G401.6 (cell line): ENCODE measurements at regions not wholly inside any gene's neighbourhood (a gene's known extent, or its start where the extent isn't known, plus 50 kb on each side); places are given as distances from the start of the nearest gene placed in this dataset.

Experiments used
- FAIRE-seq: peaks from 2 replicates; lab custom pipeline; 2012; peaks lifted over from hg19 to GRCh38; lab: Jason Lieb, UNC

- no peak for FAIRE-seq
Observed at GRCh38 chr6:8570256-8570920, 135.0 kb upstream of the SLC35B3 start.

DNA sequence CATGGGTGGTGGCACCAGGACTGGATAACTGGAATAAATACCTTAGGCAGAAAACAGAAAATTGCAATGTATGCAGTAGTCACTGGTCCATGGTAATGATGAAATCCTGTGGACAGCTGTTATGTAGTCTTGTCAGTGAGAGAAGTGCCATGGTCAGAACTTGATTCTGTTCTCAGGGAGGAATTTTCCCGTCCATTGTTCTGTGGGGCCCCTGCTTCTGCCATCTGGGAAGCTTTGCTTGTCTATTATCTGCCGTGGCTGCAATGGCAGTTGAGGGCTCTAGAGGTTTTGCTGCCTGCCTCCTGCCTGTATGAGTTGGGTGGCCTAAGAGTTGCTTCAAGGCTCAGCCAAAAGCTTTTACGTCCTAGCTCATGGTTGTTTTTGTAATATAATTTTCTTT is 126.8 kb upstream of the SLC35B3 start:
- FAIRE-seq: no peak

DNA sequence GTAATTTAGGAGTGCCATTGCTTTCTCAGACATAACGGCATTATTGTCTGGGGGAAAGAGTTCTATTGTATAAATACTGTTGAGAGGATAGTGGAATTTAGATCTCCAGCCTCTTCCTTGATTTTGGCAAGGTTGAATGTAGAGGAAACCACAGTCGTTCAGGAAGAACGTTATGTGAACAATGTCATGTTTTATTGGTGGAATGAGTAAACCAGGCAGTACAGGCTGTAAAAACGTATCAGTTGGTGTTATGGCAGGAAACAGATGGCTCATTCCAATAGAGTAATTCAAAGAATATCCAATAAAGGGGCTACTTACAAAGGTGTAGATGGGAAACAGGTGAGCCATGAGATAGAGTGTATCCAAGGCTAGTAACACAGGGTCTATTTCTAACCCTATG is 123.6 kb upstream of the SLC35B3 start:
- no peak for FAIRE-seq

DNA sequence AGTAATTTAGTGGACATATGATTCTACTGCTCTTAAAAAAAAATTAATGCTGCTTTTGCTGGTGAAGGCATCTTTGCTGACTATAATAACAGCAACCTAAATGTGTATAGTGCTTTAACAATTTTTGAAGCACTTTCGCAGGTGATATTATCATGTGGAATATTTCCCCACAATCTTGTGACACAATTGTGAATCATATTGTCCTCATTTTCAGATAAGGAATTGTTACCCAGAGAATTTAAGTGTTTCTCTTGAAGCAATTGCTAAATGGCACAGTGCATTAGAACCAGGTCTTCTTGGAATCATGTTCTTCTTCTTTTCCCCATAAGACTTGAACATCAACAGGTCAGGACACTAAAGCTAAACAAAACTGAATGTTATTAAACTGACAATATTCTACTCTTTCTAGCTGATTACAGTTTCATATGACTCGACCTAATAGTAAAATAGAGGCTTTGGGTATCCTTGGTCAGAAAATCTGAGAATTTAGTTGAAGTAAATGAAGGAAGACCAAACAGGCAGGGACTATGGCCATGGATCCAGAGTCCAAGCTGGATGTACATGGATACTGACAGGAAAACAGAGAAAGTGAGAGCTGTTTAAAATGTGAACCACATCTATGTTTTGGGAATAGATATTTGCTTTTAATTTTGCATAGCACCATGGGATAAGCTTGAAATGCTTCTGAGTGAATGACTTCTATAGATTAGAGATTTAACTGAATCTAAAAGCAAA is 121.8 kb upstream of the SLC35B3 start:
- no peak for FAIRE-seq

DNA sequence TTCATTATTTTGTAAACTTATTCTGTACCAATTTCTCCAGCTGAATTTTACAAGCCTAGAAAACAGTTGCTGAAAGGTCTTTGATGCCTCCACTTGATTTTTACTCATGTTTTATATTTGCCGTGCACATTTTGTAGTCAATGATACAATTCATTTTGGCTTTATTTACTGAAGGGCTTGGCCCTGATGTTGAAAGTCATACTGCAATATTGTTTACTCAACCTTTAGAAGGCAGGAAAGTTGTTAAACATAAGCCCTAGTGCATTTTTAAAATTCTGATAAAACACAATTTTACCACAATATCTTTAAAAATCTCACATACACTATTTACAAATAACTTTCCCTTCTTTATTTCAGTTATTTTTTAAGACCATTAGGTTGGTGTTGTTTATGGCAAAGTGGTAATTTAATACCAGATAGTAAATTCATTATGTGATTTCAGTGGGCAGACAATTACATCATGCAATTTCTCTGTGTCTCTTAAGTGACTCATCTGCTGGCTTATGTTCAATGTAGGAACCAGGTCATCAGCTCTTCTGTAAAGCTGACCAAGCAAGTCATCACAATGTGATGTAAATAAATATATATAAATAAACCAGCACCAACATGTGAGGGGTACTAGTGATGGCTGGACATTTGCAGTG is 121.1 kb upstream of the SLC35B3 start:
- no peak for FAIRE-seq

DNA sequence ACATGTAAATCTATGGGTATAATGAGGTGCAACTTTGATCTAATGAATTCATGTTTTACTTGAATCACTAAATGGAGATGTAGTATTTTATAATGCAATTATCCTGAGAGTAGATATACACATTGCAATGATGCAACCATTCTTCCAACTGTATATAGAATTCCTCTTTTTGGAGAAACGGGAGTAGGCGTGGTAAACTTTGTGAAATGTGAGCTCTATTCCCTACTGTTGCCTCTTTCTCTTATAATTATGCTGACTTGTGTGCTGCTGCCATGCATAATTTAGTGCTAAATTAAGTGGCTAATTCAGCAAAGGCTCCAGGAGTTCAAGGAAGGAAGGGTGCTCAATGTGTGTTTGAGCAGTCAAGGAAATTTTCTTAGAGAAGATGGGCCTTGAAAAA is 116.6 kb upstream of the SLC35B3 start:
- FAIRE-seq: no peak

DNA sequence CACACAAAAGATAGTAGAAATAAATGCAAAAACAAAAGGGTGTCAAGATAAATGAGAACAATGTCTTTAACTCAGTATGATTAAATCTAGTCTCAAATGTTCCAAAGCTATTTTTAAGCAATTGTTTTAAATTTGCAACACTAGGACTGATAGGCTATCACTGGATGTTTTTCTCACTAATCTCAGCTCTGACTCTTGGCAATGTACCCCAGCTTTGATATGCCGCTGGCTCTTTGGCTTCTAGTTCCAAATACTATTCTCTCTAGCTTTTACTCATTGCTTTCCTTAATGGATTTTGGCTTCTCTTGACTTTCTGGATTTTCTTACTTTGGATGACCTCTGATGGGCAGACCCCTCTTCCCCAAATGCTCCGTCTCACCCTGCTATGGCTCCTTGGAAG is 116.0 kb upstream of the SLC35B3 start:
- no peak for FAIRE-seq

- FAIRE-seq: no peak
Observed at GRCh38 chr6:8549074-8549790, 113.9 kb upstream of the SLC35B3 start.

GRCh38 chr6:8546496-8546895 is 111.2 kb upstream of the SLC35B3 start:
- FAIRE-seq: no peak

DNA sequence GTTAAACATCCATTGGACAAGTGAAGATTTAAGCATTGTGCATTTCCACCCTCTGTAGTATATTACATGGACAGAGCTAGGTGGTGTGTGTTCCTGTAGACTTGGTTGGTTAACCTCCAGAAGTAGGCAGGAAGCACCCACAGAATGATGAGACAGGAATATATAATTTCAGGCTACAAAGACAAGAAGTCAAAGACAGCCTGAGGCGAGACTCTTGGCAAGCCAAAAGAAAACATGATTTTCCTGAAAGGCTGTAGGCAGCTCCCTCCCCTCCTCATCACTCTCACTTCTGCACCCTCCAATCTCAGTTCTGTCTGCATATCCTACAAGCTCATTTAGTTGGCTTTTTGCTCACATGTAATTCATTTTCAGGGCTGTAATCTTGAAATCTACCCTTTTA is 110.0 kb upstream of the SLC35B3 start:
- FAIRE-seq: no peak

DNA sequence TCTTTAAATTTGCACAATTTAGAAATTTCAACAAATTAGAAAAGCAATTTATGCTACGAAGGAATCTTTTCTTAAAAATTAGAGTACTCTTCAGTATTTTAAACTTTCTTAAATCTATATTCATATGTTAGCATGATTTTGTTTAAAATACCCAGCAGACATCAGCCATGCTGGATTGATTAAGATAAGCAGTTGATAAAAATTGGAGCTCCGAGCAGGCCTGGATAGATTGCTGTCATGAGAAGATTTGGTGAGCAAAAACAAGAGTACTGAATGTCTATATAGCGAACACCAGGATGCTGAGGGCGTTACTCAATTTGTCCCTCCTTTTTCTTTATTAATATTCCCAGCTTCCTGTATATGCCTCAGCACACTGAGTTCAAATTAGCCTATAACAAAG is 108.4 kb upstream of the SLC35B3 start:
- FAIRE-seq: no peak

DNA sequence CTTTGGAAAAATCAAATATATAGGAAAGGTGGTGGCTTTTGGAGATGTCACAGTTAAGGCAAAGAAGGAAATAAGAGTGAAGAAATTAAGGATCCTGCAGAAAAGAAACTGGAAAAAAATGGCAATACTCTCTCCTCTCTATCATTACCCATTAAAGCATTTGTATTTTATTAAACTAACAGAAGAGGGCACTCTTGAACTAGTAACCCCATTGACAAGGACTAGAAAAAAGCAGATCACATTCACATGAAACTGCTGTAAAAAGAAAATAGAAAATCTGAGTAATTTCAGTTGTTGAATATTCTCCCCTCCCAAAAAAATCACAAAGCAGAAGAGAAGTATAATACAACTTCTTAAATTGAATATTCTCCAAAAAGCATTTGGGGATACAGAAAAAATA is 104.1 kb upstream of the SLC35B3 start:
- peak; percentile 77 for FAIRE-seq

DNA sequence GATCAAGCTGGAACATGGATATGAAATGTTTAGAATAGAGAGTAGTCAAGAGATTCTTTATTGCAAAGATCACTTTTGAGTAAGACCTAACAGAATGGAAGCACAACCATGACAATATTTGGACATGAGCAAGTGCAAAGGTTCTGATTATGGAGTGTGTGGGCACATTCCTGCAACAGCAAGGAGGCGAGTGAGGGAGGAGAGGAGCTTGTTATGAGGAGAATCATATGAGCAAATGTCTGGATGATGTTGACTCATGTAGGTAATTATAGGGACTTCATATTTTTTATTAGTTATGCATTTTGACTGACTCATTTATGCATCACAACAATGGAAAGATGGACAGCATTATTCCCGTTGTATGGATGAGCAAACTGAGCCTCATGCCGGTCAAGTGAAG is 100.8 kb upstream of the SLC35B3 start:
- no peak for FAIRE-seq

GRCh38 chr6:8535519-8535918 is 100.2 kb upstream of the SLC35B3 start:
- no peak for FAIRE-seq

GRCh38 chr6:8530785-8531435 is 95.6 kb upstream of the SLC35B3 start:
- FAIRE-seq: no peak

DNA sequence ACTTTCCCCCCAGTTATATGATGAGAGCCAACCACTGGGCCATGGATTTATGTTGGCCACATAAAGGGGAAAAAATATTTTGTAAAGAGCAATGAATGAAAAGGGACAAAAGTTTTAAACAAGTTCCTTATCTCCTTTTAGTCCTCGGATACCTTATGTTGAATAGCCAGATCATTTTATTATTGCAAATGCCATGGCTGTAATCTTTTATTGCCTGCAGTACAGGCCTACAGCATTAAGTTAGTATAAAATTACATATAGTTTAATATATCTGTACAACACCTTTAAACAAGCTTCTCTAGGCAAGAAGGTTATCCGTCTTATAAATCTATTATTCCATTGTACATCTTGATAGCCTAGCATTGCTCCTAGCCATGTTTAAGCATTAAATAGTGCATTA is 93.9 kb upstream of the SLC35B3 start:
- no peak for FAIRE-seq

DNA sequence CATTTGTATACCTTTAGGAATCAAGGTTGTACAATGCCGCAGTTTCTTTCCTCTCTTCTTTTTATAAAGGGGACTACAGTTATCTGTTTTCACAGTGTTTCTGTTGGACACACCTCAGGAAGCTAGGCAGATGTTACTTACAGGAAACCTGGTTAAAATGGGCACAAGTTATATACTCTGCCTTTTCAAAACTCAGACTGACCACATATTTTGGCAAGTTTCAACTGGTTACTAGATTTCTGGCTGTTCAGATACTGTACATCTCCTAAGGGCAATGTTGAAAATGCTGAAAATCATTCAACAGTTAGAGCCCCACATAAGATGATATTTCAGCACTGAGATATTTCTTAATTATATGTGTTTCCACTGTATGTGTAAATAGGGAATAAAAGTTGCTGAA is 92.5 kb upstream of the SLC35B3 start:
- no peak for FAIRE-seq

DNA sequence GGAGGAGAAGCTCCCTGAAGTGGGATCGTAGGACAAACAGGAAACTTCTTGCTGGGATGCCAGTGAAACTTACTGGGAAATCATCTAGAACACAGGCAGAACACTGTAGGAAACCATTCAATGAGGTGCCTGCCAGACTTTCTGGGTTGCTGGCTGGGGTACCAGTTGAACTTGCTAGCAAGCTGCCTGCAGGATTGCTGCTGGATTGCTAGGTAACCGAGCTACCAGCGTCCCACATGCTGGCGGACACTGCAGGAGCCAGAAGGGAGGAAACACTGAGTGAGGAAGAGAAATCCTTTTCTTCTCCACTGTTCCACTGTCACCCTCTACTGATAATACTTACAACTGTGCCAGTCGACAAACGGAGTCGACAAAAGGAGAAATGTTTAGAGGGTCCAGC is 91.3 kb upstream of the SLC35B3 start:
- no peak for FAIRE-seq

GRCh38 chr6:8525370-8525769 is 90.0 kb upstream of the SLC35B3 start:
- no peak for FAIRE-seq

GRCh38 chr6:8513174-8513573 is 77.8 kb upstream of the SLC35B3 start:
- no peak for FAIRE-seq

DNA sequence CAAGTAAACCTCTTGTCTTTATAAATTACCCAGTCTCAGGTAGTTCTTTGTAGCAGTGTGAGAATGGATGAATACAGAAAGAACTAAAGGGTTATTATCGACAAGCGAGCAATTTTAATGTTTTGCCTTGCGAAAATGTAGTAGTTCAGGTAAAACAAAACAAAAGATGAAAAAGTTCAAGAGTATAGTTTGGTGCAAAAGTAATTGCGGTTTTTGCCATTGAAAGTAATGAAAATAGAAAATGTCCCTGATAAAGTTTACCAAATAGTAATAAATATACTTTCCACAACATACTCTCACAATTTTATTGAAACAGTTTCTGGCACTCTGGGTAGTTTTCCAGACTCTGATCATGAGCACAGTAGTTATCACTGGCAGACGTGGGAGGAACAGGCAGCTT is 71.9 kb upstream of the SLC35B3 start:
- FAIRE-seq: no peak

GRCh38 chr6:8506126-8506525 is 70.8 kb upstream of the SLC35B3 start:
- no peak for FAIRE-seq

GRCh38 chr6:8499540-8499939 is 64.2 kb upstream of the SLC35B3 start:
- FAIRE-seq: peak; percentile 58
